Calu3 (cell line): ENCODE measurements at regions not wholly inside any gene's neighbourhood (a gene's known extent, or its start where the extent isn't known, plus 50 kb on each side); places are given as distances from the start of the nearest gene placed in this dataset.

ENCODE experiments used
- BruUV-seq: library from RNA; stranded (reverse); fragments of 400-500 nt; replicated peaks from 2 replicates; lab custom pipeline; 2021; lab: Mats Ljungman, UMichigan
- CTCF ChIA-PET: fragments of 300-600 bp; sonication (Branson Sonifier 250); formaldehyde crosslinking; loops from one replicate; lab custom pipeline; 2022; ENCODE audit warnings: antibody characterized with exemption; lab: Charles Lee
- DNase-seq: peaks from one replicate; pipeline ENCODE4 v3.0.0; 2022
- H3K27ac Mint-ChIP-seq: one replicate; pipeline ENCODE4 v1.8.0; 2022; ENCODE audit warnings: mixed read lengths; ENCODE audit not compliant: unreplicated experiment
- H3K27me3 Mint-ChIP-seq: one replicate; pipeline ENCODE4 v1.8.0; 2022; ENCODE audit warnings: mixed read lengths; ENCODE audit not compliant: unreplicated experiment
- H3K36me3 Mint-ChIP-seq: one replicate; pipeline ENCODE4 v1.8.0; 2022; ENCODE audit warnings: mild to moderate bottlenecking, moderate library complexity, mixed read lengths; ENCODE audit not compliant: insufficient read depth, unreplicated experiment
- H3K4me1 Mint-ChIP-seq: one replicate; pipeline ENCODE4 v1.8.0; 2022; ENCODE audit warnings: mild to moderate bottlenecking, low read depth, mixed read lengths; ENCODE audit not compliant: unreplicated experiment
- H3K4me3 Mint-ChIP-seq: one replicate; pipeline ENCODE4 v1.8.0; 2022; ENCODE audit warnings: mild to moderate bottlenecking, low read depth, moderate library complexity, mixed read lengths; ENCODE audit not compliant: unreplicated experiment
- H3K9me3 Mint-ChIP-seq: one replicate; pipeline ENCODE4 v1.8.0; 2022; ENCODE audit warnings: low read depth, mixed read lengths; ENCODE audit not compliant: unreplicated experiment
- CTCF ChIP-seq: fragments of 200-600 bp; IDR thresholded peaks from one replicate; pipeline ENCODE4 v1.8.0; 2022; ENCODE audit warnings: antibody characterized with exemption; ENCODE audit not compliant: unreplicated experiment
- intact Hi-C: fragments of 100-400 bp; cut with micrococcal nuclease; formaldehyde crosslinking; loops from one replicate; pipeline ENCODE4 v1.10.0; 2022; ENCODE audit not compliant: unreplicated experiment

DNA sequence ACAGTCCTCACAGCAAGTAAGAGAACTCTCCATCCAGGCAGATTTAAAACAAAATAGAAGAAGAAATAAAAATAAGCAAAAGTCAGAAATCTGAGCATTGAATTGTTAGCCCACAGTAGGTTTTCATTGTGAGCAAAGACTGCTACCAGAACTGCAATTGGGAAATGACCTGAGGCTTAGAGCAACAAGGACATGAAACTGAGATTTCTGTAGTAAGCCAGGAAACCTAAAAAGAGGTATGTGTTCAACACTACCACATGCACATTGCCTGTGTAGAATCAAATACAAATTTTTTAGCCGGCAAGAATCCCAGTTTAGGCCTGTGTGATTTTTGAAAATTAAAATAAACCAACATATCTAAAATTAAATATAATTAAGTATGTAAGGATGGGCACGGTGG is 928.4 kb upstream of the WWC1 start:
- H3K4me1 Mint-ChIP-seq: no peaks in the 10 kb centered on the region
- TF ChIP-seq CTCF: no peak
- CTCF ChIA-PET: no interaction called here
- BruUV-seq: no TSS peak
- no peaks in the 10 kb centered on the region for H3K27me3 Mint-ChIP-seq
- no peak overlapping the region for H3K4me3 Mint-ChIP-seq
- H3K9me3 Mint-ChIP-seq: peaks cover 2% of the 10 kb centered on the region
- no peaks in the 10 kb centered on the region for H3K36me3 Mint-ChIP-seq
- no peak overlapping the region for H3K27ac Mint-ChIP-seq
- DNase-seq: no peak
- intact Hi-C loops: loop anchor here (10.0 kb wide), 1 partner anchor 202 kb away; no protein-coding TSS in a partner anchor

- no peak overlapping the region for H3K27ac Mint-ChIP-seq
- H3K4me3 Mint-ChIP-seq: no peak overlapping the region
- intact Hi-C loops: no loop called here
- no peaks in the 10 kb centered on the region for H3K27me3 Mint-ChIP-seq
- H3K4me1 Mint-ChIP-seq: no peaks in the 10 kb centered on the region
- DNase-seq: no peak
- no peak for TF ChIP-seq CTCF
- CTCF ChIA-PET: interaction anchor here (0.6 kb wide), 1 partner anchor 1827 kb away, joined by 3 read pairs; no protein-coding TSS in a partner anchor
- no peaks in the 10 kb centered on the region for H3K9me3 Mint-ChIP-seq
- no TSS peak for BruUV-seq
- no peaks in the 10 kb centered on the region for H3K36me3 Mint-ChIP-seq
These were observed 916.3 kb upstream of the WWC1 start for GRCh38 chr5:167375125-167375524.

- intact Hi-C loops: no loop called here
- TF ChIP-seq CTCF: no peak
- CTCF ChIA-PET: no interaction called here
- Mint-ChIP-seq H3K9me3 (no peaks in the 10 kb centered on the region), H3K36me3 (no peaks in the 10 kb centered on the region), H3K27me3 (no peaks in the 10 kb centered on the region), H3K4me3 (no peak overlapping the region), H3K4me1 (no peaks in the 10 kb centered on the region), H3K27ac (no peak overlapping the region)
- BruUV-seq: no TSS peak
- no peak for DNase-seq
These were observed 912.3 kb upstream of the WWC1 start for GRCh38 chr5:167378894-167379723.

- CTCF ChIA-PET: no interaction called here
- no peak overlapping the region for H3K27ac Mint-ChIP-seq
- H3K27me3 Mint-ChIP-seq: no peaks in the 10 kb centered on the region
- no peak for TF ChIP-seq CTCF
- no peaks in the 10 kb centered on the region for H3K9me3 Mint-ChIP-seq
- no peak overlapping the region for H3K4me3 Mint-ChIP-seq
- no TSS peak for BruUV-seq
- intact Hi-C loops: no loop called here
- no peak for DNase-seq
- H3K36me3 Mint-ChIP-seq: no peaks in the 10 kb centered on the region
- H3K4me1 Mint-ChIP-seq: no peaks in the 10 kb centered on the region
These were observed 910.0 kb upstream of the WWC1 start for GRCh38 chr5:167381457-167381856.
